Urothelium cell line (cell line): ENCODE measurements at regions not wholly inside any gene's neighbourhood (a gene's known extent, or its start where the extent isn't known, plus 50 kb on each side); places are given as distances from the start of the nearest gene placed in this dataset.
A peak's percentile ranks its signal among the peaks of the same experiment; 100 is the strongest.
"Not testable (repeated sequence)": the region's sequence is repeated elsewhere in the genome, so short reads cannot be mapped to it uniquely, and the experiment has no call there.

ENCODE experiments used
- DNase-seq: peaks from one replicate; pipeline ENCODE4 v3.0.0; 2011; ENCODE audit warnings: low spot score, mixed read lengths
- FAIRE-seq: peaks from 2 replicates; lab custom pipeline; 2011; peaks lifted over from hg19 to GRCh38; lab: Jason Lieb, UNC

DNA sequence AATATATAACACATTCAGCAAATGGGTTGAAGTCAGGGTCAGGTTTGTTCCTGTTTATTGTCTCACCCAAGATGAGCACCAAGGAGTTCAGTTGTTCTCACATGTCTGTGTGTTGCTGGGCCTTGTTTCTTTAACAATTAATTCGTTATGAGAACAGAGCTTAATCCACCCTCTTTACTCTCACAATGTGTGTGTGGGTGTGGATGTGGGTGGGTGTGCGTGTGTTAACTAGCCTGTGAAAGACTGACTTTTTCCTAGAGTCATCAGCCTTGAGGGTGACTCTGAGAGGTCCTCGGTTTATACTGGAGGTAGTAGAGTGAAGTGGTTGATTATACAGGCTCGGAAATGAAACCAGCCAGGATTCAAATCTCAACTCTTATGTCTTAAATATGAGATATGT, 672.1 kb downstream of the MAFB start:
- no peak for FAIRE-seq
- DNase-seq, result no peak

DNA sequence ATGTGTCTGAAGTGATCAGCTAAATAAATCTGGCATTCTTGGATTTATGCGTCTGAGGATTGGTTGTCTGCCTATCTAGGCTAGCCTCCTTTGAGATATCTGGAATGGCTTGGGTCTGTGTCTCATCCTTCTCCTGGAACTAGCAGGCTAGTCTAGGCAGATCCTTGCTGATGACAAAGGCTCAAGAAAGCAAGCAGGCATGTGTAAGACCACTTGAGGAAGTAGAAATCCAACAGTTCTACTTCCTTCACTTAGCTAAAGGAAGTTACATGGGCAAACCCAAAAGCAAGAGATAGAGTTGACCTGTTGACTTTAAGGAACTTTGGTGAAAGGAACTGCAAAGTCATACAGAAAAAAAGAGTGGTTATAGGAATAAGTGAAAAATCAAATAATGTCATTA, 672.6 kb downstream of the MAFB start:
- FAIRE-seq (no peak), DNase-seq (no peak)

GRCh38 chr20:40012026-40012425, 677.0 kb downstream of the MAFB start:
- DNase-seq, FAIRE-seq: not testable (repeated sequence)

GRCh38 chr20:40010483-40010882, 678.6 kb downstream of the MAFB start:
- FAIRE-seq (no peak), DNase-seq (no peak)

- DNase-seq, result no peak
- no peak for FAIRE-seq
Measured at GRCh38 chr20:40009542-40009941, 679.5 kb downstream of the MAFB start.

GRCh38 chr20:40008177-40008576, 680.9 kb downstream of the MAFB start:
- no peak for FAIRE-seq
- no peak for DNase-seq

GRCh38 chr20:40006168-40006860, 682.7 kb downstream of the MAFB start:
- no peak for DNase-seq
- FAIRE-seq, result no peak

DNA sequence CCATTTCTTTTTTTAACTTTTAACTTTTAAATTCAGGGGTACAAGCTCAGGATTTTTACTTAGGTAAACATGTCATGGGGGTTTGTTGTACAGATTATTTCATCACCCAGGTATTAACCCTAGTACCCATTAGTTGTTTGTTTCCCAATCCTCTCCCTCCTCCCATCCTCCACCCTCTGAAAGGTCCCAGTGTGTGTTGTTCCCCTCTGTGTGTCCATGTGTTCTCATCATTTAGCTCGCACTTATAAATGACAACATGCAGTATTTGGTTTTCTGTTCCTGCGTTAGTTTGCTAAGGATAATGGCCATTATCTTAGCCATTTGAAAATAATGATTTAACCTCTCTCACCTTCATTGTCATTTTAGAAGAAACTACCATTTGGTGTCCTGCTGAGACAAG, 684.9 kb downstream of the MAFB start:
- not testable (repeated sequence) for FAIRE-seq

DNA sequence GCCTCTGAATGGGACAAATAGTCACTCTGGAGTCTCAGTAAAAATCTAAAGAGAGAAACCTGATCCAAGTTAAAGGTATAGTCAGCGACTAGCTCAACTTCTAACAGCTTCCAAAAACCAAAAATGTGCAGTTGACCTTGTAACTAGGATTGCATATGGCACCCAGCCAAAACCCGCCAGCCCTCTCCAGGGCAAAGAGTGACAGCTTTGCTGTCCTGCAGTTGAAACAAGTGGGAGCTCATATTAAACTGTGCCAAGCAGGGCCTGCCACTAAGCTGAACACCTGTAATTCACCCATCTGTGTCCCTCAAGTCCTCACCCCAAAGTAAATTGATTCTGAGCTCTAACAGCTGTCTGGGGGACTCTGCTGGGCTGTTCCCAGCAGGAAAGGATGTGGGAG, 695.3 kb downstream of the MAFB start:
- FAIRE-seq, result no peak
- DNase-seq, result no peak

More for the DNA sequence above, 684.9 kb downstream of the MAFB start:
- not testable (repeated sequence) for DNase-seq

GRCh38 chr20:39990692-39991091, 698.3 kb downstream of the MAFB start:
- DNase-seq (no peak), FAIRE-seq (no peak)

DNA sequence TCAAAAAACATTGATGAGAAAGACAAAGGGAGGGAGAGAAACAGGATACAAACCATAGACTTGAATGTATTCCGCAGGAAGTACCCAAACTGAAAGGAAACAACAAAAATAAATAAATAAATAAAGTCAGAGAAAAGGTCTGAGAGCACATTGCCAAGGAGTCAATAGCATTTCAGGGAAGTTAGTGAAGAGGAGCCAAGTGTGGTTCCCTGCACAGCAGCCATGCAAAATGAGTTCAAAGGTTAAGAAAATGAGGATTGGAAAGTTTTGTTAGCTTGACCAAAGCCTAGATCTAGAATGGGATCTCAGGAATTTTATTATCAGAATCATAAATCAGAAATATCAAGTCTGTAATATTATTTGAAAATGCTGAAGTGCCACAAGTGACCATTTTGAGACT, 700.0 kb downstream of the MAFB start:
- FAIRE-seq (no peak), DNase-seq (no peak)

DNA sequence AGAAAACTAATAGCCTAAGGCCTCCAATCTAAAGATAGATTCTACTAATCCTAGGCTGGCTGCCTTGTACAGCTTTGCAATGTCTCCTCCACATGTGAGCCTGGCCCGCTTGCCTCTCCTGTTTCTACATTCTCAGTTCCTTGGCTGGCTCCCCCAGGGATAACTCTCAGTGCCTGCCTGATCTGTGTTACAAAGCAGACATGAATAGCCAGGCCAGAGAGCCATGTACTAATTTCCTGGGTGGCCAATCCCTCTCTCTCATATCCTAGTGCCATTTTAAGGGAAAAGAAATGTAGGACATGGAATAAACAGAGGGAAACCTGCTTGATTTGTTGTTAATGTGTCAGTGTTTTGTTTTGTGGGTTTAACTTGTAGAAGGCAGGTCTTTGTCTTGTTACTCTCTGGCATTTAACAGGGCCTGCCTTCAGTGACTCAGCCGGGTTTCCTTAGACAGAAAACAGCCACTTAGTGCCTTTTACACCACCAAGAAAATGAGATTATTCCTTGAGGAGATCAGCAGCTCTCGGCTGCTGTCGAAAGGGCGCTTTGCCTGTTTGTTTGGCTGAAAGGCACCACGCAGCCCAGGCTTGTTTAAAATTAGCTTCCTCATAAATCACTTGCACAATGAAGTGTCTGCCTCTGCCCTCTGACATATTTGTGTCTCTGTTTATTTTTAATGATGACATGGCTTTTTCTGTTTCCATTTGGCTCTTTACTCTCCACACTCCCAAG, 702.7 kb downstream of the MAFB start:
- FAIRE-seq (no peak), DNase-seq (peak; percentile 19)

DNA sequence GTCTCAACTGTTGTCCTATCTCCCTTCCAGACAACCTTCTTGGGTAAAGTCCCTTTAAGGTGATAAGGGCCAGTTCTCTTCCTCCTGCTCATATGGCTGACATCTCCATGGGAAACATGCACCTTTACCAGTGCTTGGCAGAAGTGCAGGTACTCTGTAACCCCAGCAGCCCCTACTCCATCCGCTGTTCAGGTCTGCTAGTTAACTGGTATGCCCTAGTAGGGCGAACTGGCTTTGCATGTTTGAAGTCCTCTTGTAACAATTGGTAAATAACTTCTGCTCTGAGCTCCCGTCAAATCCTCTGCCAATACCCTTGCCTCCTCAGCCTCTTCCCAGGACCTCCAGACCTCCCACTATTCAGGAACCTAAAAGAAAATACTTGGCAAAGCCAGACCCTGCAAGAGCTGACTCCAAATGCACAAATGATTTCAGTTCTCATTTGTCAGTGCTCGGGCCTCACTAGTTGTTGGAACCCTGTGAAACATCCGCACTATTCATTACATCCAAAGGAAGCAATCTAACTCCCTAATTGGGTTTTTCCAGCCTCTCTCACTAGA, 703.7 kb downstream of the MAFB start:
- DNase-seq (no peak), FAIRE-seq (no peak)

DNA sequence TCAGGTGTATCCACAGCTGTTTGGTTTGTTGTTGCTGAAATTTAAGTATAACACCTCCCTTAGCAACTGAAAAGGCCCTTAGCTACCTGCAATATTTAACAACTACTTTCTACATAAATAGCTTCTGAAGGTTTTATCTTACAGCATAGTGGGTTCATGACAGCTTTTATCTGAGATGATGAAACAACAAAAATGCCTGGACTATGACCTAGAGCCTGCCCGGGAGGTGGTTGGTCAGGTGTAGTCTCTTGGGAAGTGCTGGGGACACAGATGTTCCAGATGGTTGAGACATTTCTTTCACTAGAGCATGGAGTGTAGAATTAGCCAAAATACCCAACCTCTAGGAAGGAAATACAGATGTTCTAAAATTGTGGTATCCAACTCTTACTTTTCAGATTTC, 705.4 kb downstream of the MAFB start:
- DNase-seq, result no peak
- no peak for FAIRE-seq

GRCh38 chr20:39983183-39983582, 705.9 kb downstream of the MAFB start:
- DNase-seq (no peak), FAIRE-seq (no peak)

DNA sequence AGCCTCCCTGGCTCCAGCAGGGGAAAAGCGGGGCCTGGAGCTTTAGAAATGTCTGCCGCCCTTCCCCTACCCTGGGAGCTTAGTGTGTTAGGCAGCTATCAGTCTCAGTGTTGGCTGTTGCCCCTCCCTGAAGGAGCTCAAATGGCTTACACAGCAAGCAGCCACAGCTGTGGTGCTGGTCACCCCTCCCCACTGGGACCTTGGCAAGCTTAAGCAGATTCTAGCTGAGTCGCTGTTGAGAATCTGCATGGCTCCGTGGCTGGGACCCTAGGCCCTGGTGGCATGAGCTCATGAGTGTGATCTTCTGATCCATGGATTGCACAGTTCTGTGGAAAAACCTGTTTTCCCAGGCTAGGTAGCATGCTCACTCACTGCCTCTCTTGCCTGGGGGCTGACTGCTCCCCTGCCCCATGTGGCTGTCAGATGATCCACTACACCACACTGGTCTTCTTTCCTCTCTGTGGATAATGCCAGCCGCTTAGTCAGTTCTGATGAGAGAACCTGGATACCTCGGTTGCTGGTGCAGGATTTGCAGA, 714.0 kb downstream of the MAFB start:
- no peak for FAIRE-seq

GRCh38 chr20:39968495-39968894, 720.5 kb downstream of the MAFB start:
- FAIRE-seq, result no peak

More for the DNA sequence above, 714.0 kb downstream of the MAFB start:
- no peak for DNase-seq

GRCh38 chr20:39967806-39968205, 721.2 kb downstream of the MAFB start:
- DNase-seq (no peak), FAIRE-seq (no peak)

More at GRCh38 chr20:39968495-39968894, 720.5 kb downstream of the MAFB start:
- DNase-seq, result no peak

GRCh38 chr20:39961637-39962244, 727.3 kb downstream of the MAFB start:
- FAIRE-seq (no peak), DNase-seq (no peak)

- FAIRE-seq, result no peak
- no peak for DNase-seq
Measured at GRCh38 chr20:39960522-39961428, 728.3 kb downstream of the MAFB start.
